Activated CD4-positive, alpha-beta memory T cell treated with anti-CD3 and anti-CD28 coated beads, Interleukin-2, amount 10 ng/mL, durations not matched to agents 7 days and 5 days (primary cell): ENCODE measurements at regions not wholly inside any gene's neighbourhood (a gene's known extent, or its start where the extent isn't known, plus 50 kb on each side); places are given as distances from the start of the nearest gene placed in this dataset.

Experiments
- CTCF ChIA-PET: fragments of 350-600 bp; sonication (Branson Sonifier 250); formaldehyde crosslinking; loops from one replicate; lab custom pipeline; 2021; ENCODE audit warnings: antibody characterized with exemption, inconsistent platforms; lab: Charles Lee
- POLR2A ChIA-PET: fragments of 350-600 bp; sonication (Branson Sonifier 250); formaldehyde crosslinking; loops from one replicate; lab custom pipeline; 2021; ENCODE audit warnings: antibody characterized with exemption; lab: Charles Lee
- DNase-seq: peaks from one replicate; pipeline ENCODE4 v3.0.0-alpha.2; 2020
- H3K27ac Mint-ChIP-seq: one replicate; pipeline ENCODE4 v1.8.0; 2021; ENCODE audit warnings: mild to moderate bottlenecking, mixed read lengths
- H3K27me3 Mint-ChIP-seq: one replicate; pipeline ENCODE4 v1.8.0; 2021; ENCODE audit warnings: mixed read lengths
- H3K36me3 Mint-ChIP-seq: one replicate; pipeline ENCODE4 v1.8.0; 2021; ENCODE audit warnings: low read depth, mixed read lengths
- H3K4me1 Mint-ChIP-seq: one replicate; pipeline ENCODE4 v1.8.0; 2021; ENCODE audit warnings: mixed read lengths
- H3K4me3 Mint-ChIP-seq: one replicate; pipeline ENCODE4 v1.8.0; 2021; ENCODE audit warnings: mild to moderate bottlenecking, mixed read lengths
- H3K9me3 Mint-ChIP-seq: one replicate; pipeline ENCODE4 v1.8.0; 2021; ENCODE audit warnings: mixed read lengths

- no peaks in the 10 kb centered on the region for H3K27me3 Mint-ChIP-seq
- no peaks in the 10 kb centered on the region for H3K36me3 Mint-ChIP-seq
- no peak for DNase-seq
- no peaks in the 10 kb centered on the region for H3K9me3 Mint-ChIP-seq
- no peak overlapping the region for H3K4me3 Mint-ChIP-seq
- H3K4me1 Mint-ChIP-seq, result no peaks in the 10 kb centered on the region
- H3K27ac Mint-ChIP-seq, result no peak overlapping the region
- ChIA-PET POLR2A (no interaction called here), CTCF (no interaction called here)
Observed at GRCh38 chr13:78306519-78307206, 296.7 kb downstream of the POU4F1 start.

GRCh38 chr13:78305171-78305570, 298.2 kb downstream of the POU4F1 start:
- Mint-ChIP-seq H3K4me1 (no peaks in the 10 kb centered on the region), H3K9me3 (no peaks in the 10 kb centered on the region), H3K27me3 (no peaks in the 10 kb centered on the region), H3K4me3 (no peak overlapping the region), H3K36me3 (no peaks in the 10 kb centered on the region), H3K27ac (no peak overlapping the region)
- DNase-seq, result no peak
- POLR2A ChIA-PET, result no interaction called here
- CTCF ChIA-PET, result no interaction called here

GRCh38 chr13:78299832-78300623, 303.3 kb downstream of the POU4F1 start:
- CTCF ChIA-PET, result no interaction called here
- H3K36me3 Mint-ChIP-seq, result no peaks in the 10 kb centered on the region
- POLR2A ChIA-PET, result no interaction called here
- no peaks in the 10 kb centered on the region for H3K27me3 Mint-ChIP-seq
- no peak overlapping the region for H3K4me3 Mint-ChIP-seq
- no peak for DNase-seq
- H3K9me3 Mint-ChIP-seq, result no peaks in the 10 kb centered on the region
- H3K27ac Mint-ChIP-seq, result no peak overlapping the region
- H3K4me1 Mint-ChIP-seq, result no peaks in the 10 kb centered on the region

GRCh38 chr13:78298657-78299056, 304.7 kb downstream of the POU4F1 start:
- no peaks in the 10 kb centered on the region for H3K36me3 Mint-ChIP-seq
- no peaks in the 10 kb centered on the region for H3K9me3 Mint-ChIP-seq
- CTCF ChIA-PET, result no interaction called here
- DNase-seq, result no peak
- H3K4me3 Mint-ChIP-seq, result no peak overlapping the region
- H3K4me1 Mint-ChIP-seq, result no peaks in the 10 kb centered on the region
- H3K27me3 Mint-ChIP-seq, result no peaks in the 10 kb centered on the region
- POLR2A ChIA-PET, result no interaction called here
- H3K27ac Mint-ChIP-seq, result no peak overlapping the region

GRCh38 chr13:78286748-78287147, 316.6 kb downstream of the POU4F1 start:
- ChIA-PET POLR2A (no interaction called here), CTCF (no interaction called here)
- no peak overlapping the region for H3K27ac Mint-ChIP-seq
- no peaks in the 10 kb centered on the region for H3K27me3 Mint-ChIP-seq
- H3K9me3 Mint-ChIP-seq, result peaks cover 7% of the 10 kb centered on the region
- H3K36me3 Mint-ChIP-seq, result no peaks in the 10 kb centered on the region
- H3K4me3 Mint-ChIP-seq, result no peak overlapping the region
- H3K4me1 Mint-ChIP-seq, result no peaks in the 10 kb centered on the region
- no peak for DNase-seq

- ChIA-PET POLR2A (no interaction called here), CTCF (no interaction called here)
- DNase-seq, result no peak
- no peak overlapping the region for H3K27ac Mint-ChIP-seq
- H3K9me3 Mint-ChIP-seq, result no peaks in the 10 kb centered on the region
- no peak overlapping the region for H3K4me3 Mint-ChIP-seq
- no peaks in the 10 kb centered on the region for H3K27me3 Mint-ChIP-seq
- H3K36me3 Mint-ChIP-seq, result no peaks in the 10 kb centered on the region
- no peaks in the 10 kb centered on the region for H3K4me1 Mint-ChIP-seq
Observed at GRCh38 chr13:78265098-78265497, 338.3 kb downstream of the POU4F1 start.

GRCh38 chr13:78258304-78258703, 339.7 kb upstream of the EDNRB start:
- DNase-seq, result no peak
- Mint-ChIP-seq H3K9me3 (no peaks in the 10 kb centered on the region), H3K27me3 (no peaks in the 10 kb centered on the region), H3K4me1 (no peaks in the 10 kb centered on the region), H3K36me3 (no peaks in the 10 kb centered on the region), H3K27ac (no peak overlapping the region), H3K4me3 (no peak overlapping the region)
- POLR2A ChIA-PET, result no interaction called here
- CTCF ChIA-PET, result interaction anchor here (1.0 kb wide), 1 partner anchor 8 kb away, joined by 3 read pairs; no protein-coding TSS in a partner anchor

GRCh38 chr13:78256484-78256883, 337.9 kb upstream of the EDNRB start:
- Mint-ChIP-seq H3K9me3 (no peaks in the 10 kb centered on the region), H3K4me1 (no peaks in the 10 kb centered on the region), H3K27me3 (no peaks in the 10 kb centered on the region), H3K36me3 (no peaks in the 10 kb centered on the region), H3K4me3 (no peak overlapping the region), H3K27ac (no peak overlapping the region)
- no peak for DNase-seq
- CTCF ChIA-PET, result no interaction called here
- POLR2A ChIA-PET, result no interaction called here

- no peak for DNase-seq
- CTCF ChIA-PET, result interaction anchor here (1.1 kb wide), 1 partner anchor 133 kb away, joined by 4 read pairs; no protein-coding TSS in a partner anchor
Observed at GRCh38 chr13:78254113-78254512, 335.5 kb upstream of the EDNRB start.

GRCh38 chr13:78247362-78247761, 328.7 kb upstream of the EDNRB start:
- H3K9me3 Mint-ChIP-seq, result no peaks in the 10 kb centered on the region
- H3K4me1 Mint-ChIP-seq, result no peaks in the 10 kb centered on the region
- no peak overlapping the region for H3K27ac Mint-ChIP-seq
- no peaks in the 10 kb centered on the region for H3K36me3 Mint-ChIP-seq
- H3K4me3 Mint-ChIP-seq, result no peak overlapping the region
- CTCF ChIA-PET, result no interaction called here
- no peak for DNase-seq
- POLR2A ChIA-PET, result no interaction called here
- H3K27me3 Mint-ChIP-seq, result no peaks in the 10 kb centered on the region

More at GRCh38 chr13:78254113-78254512, 335.5 kb upstream of the EDNRB start:
- POLR2A ChIA-PET, result no interaction called here
- Mint-ChIP-seq H3K27ac (no peak overlapping the region), H3K27me3 (no peaks in the 10 kb centered on the region), H3K4me3 (no peak overlapping the region), H3K36me3 (no peaks in the 10 kb centered on the region), H3K4me1 (no peaks in the 10 kb centered on the region), H3K9me3 (no peaks in the 10 kb centered on the region)

- H3K4me1 Mint-ChIP-seq, result no peaks in the 10 kb centered on the region
- CTCF ChIA-PET, result interaction anchor here (1.2 to 1.7 kb wide), 4 partner anchors 11 to 737 kb away, joined by 3 to 15 read pairs (median 4); no protein-coding TSS in a partner anchor
- H3K36me3 Mint-ChIP-seq, result no peaks in the 10 kb centered on the region
- POLR2A ChIA-PET, result no interaction called here
- no peaks in the 10 kb centered on the region for H3K9me3 Mint-ChIP-seq
- peak; percentile 17 for DNase-seq
- no peak overlapping the region for H3K4me3 Mint-ChIP-seq
- H3K27ac Mint-ChIP-seq, result no peak overlapping the region
- no peaks in the 10 kb centered on the region for H3K27me3 Mint-ChIP-seq
Observed at GRCh38 chr13:78241278-78241919, 322.8 kb upstream of the EDNRB start.

- POLR2A ChIA-PET, result no interaction called here
- H3K4me3 Mint-ChIP-seq, result no peak overlapping the region
- H3K36me3 Mint-ChIP-seq, result no peaks in the 10 kb centered on the region
Observed at GRCh38 chr13:78239714-78240113, 321.1 kb upstream of the EDNRB start.

GRCh38 chr13:78238911-78239310, 320.3 kb upstream of the EDNRB start:
- Mint-ChIP-seq H3K4me3 (no peak overlapping the region), H3K9me3 (no peaks in the 10 kb centered on the region), H3K36me3 (no peaks in the 10 kb centered on the region), H3K27ac (no peak overlapping the region), H3K4me1 (no peaks in the 10 kb centered on the region), H3K27me3 (no peaks in the 10 kb centered on the region)
- no peak for DNase-seq
- CTCF ChIA-PET, result interaction anchor here (0.6 kb wide), 1 partner anchor 104 kb away, joined by 3 read pairs; no protein-coding TSS in a partner anchor
- POLR2A ChIA-PET, result no interaction called here

More at GRCh38 chr13:78239714-78240113, 321.1 kb upstream of the EDNRB start:
- CTCF ChIA-PET, result interaction anchor here (1.7 kb wide), 1 partner anchor 739 kb away, joined by 15 read pairs; no protein-coding TSS in a partner anchor
- DNase-seq, result no peak
- Mint-ChIP-seq H3K9me3 (no peaks in the 10 kb centered on the region), H3K4me1 (no peaks in the 10 kb centered on the region), H3K27me3 (no peaks in the 10 kb centered on the region), H3K27ac (no peak overlapping the region)
